ENCODE measurements at regions not wholly inside any gene's neighbourhood (a gene's known extent, or its start where the extent isn't known, plus 50 kb on each side); places are given as distances from the start of the nearest gene placed in this dataset.

DNA sequence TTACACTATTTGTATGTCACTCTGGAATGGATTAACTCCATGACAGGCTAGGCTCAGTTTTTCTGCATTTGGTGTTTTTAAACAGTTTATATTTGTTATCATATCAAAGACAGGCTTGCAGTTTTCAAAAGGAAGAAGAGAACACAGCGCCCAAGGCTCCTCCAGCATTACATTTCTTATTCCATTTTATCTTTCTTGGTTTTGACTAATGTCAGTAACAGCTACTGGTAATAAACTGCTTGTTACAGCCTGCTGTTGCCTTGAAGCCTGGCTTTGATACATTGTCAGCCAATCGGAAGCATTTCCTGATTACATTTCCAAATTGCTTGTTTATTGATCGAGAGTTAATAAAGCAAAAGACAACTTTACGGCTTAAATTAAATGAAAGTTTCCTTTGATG lies 166.0 kb upstream of the MDFIC start:
- no peak for DNase-seq (ENCODE audit: low read depth in 2 of 2)

DNA sequence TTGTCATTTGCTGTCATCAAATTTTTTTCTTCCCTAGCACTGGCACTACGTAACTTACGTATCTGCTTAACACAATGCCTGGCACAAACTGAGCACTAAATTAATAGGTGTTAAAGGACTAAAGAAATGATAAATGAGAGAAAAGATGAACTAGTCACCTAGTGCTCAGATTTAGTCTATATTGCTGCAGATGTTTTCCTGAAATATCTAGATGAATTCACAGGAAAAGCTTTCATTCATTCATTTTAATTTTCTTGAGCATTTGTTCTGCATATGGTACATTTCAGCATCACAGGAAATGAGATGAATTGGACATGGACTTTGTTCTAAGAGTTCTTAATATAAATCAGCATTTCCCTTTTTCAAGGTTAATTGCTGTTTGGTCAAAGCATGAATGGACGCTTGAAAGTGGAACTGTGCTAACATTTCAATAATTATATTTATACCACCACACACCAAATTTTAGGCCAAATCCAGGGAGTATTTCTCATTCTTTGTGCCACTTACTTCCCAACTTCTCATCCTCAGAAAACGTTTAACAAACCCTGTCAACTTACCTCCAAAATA lies 163.2 kb upstream of the MDFIC start:
- no peak for DNase-seq (ENCODE audit: low read depth in 2 of 2)

DNA sequence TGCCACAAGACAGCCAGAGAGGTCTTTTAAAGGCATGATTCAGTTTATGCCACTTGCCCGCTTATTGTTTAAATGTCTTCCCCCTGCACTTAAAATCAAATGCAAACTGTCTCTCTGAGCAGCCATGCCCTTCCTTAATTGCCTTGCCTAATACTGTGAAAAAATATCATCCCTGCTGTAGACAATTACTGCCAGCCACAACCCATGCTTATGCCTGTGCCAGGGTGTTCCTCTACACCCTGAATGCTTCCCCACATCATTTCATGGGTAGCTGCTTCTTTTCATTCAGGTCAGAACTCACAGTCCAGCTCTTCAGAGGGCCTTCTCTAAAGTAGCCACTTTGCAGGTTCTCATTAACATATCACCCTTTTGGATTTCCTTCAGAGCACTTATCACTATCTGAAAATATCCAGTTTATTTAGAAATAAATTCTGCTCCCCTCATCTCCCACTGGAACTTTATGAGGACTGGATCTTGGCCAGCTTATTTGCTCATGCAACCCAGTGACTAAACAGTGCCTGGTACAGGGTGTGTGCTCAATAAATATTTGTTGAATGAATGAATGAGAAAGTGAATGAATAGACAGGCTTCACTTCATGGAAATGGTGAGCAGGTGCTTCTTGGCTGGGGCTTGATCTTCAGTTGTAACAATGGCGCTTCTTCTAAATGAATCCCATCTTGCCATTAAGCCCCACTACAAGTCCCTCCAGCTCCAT lies 162.4 kb upstream of the MDFIC start:
- no peak for DNase-seq (ENCODE audit: low read depth in 2 of 2)

DNA sequence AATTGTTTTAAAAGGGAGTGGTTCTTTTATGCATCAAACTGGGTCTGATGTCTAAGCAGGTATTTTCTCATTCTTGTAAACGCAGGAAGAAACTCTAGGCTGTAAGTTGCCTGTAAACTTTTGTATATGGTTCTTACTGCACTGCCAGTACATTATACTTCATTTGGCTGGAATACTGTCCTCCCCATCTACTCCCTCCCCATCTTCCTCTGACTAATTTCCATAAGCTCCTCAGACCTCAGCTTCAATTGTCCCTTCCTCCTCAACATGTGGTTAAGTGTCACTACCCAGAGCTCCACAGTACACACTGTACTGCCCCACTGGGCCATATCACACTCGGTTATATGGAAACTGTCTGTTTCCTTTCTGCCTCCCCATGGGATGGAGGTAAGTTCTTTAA lies 161.4 kb upstream of the MDFIC start:
- DNase-seq (ENCODE audit: low read depth in 2 of 2), result no peak

DNA sequence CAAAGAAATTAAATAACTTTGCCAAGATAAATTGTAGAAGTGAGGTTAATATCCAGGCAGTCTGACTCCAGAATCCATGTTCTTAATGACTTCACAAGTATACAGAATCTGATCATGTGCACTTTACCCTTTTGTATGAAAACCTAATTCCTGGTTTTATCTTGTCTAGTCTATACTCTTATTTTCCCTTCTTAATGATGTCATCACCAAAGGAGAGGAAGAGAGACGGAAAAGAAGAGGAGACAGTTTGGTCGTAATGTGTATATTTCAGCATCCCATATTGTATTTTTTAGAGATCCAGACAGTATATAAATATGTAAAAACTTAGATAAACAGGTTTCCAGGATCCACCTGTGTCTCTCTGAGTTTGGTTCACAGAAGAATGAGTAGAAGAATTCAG lies 159.9 kb upstream of the MDFIC start:
- no peak for DNase-seq (ENCODE audit: low read depth in 2 of 2)

DNA sequence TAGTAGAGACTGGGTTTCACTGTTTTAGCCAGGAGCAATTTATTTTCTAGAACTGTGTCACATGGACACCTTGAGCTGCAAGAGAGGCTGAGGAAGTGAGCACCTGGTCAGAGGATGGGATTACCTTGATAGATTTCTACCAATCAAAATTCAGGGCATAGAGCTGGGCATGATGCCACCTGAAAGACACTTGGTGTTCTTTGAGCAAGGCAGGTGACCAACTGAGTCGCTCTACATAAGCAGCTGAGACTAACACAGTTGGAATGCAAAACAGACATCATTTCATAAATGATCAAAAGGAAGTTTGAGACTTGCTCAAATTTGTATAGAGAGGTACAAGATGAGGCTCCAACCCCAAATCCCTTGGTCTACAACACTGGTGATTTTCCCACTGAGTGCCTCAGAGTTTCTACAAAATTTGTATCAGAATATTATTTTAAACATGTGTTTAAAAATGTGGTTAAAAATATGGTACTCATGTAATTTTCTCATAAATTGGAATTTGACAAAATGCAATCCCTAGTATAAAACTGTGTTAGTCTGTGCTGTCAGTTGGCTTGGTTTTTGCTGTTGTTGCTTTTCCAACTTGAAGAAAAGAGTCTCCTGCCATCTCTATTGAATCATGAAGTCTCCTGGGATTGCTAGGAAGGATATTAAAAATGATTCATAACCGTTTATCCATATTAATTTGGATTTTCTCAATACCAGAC lies 156.4 kb upstream of the MDFIC start:
- DNase-seq (ENCODE audit: low read depth in 2 of 2), result no peak

DNA sequence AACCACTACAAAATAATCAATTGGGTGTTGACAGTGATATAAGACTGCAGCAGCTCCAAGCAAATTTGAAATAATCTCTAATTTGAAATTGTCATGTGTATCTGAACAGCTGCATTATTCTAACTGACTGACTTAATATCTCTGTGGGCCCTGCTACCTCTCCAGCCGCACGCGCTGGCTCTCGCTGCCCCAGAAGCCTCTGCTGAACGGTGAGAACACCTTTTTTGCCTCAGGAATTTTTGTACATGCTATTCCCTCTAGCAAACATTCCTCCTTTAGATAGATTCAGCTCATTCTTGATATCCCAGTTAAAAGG lies 155.9 kb upstream of the MDFIC start:
- no peak for DNase-seq (ENCODE audit: low read depth in 2 of 2)

DNA sequence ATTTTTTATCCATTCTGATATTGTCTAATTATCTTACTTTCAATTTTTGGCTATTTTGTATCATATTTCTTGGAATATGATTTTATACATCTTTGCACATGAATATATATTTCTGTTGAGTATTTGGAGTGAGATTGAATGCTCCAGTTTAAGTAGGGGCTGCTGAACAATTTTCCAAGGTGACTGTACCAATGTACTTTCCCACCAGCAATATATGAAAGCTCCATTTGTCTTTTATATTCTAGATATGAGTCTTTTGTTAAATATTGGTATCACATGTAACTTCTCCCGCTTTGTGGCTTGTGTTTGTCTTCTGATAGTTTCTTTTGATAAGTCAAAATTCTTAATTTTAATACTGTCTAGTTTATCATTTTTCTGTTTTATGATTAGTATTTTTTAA lies 144.6 kb upstream of the MDFIC start:
- DNase-seq (ENCODE audit: low read depth in 2 of 2), result no peak

DNA sequence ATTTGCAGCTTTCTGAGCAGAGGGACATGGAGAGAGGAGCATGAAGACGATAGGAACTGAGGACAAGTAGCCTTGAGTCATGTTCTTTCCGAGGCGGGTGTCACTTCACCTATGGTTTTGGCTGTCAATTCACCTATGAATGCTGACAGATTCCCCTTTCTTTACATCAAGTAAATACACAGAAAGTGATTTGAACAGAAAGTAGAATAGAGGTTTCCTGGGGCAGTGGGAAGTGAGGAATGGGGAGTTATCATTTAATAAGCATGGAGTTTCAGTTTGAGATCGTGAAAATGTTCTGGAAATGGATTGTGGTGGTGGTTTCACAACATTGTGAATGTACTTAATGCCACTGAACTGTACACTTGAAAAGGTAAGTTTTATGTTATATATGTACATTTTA lies 138.4 kb upstream of the MDFIC start:
- no peak for DNase-seq (ENCODE audit: low read depth in 2 of 2)

DNA sequence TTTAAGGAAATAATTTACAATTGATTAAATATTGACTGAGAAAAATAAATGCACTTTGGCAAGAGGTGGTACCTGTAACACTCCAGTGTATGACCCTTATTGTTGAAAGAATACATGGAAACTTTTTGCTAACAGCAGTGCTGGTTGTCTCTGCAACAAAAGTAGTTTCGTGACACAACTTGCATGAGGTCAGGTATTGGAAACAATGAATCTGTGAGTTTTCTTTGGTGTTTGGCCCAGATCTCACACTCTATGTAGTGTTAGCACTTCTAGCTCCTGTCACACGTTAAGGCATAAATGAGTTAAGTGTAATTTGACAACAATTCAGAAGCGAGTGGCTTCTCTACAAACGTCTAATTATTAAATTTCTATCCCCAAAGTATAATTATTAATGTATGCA lies 137.7 kb upstream of the MDFIC start:
- no peak for DNase-seq (ENCODE audit: low read depth in 2 of 2)

DNA sequence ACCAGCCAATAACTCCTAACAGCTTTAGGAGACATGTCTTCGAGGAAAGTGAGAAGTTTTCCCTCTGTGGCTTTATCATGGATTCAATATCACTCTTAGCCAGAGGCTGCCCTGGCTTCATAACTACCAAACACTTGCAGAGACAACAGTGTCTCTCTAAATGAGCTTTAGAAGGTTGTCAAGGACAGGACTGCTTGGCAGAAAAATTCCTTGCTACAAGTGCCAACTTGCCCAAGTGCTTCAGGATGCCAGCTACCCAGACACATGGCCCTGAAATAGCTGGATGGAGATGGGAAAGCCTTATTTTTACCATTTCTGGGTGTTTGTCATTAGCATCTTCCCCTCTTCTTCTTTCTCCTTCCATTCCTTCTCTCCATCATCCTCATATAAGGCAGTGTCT lies 137.1 kb upstream of the MDFIC start:
- DNase-seq (ENCODE audit: low read depth in 2 of 2), result no peak

DNA sequence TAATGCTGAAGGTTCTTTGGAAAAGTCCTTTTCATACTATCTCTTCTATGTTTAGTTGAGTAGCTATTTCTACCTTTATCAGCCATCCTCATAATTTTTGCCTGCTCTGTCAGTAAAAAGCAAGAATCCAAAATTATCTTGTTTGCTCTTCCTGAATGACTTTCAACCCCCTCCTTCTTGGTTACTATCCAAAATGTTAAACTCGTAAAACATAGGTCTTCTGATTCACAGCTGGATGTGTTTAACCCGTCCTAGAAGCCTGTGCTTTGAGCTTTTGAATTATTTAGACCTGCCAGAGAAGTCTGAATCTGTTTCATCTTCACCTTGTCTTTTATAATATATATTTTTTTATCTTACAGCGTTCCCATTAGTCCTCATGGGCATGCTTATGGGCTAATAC lies 136.4 kb upstream of the MDFIC start:
- DNase-seq (ENCODE audit: low read depth in 2 of 2), result no peak

DNA sequence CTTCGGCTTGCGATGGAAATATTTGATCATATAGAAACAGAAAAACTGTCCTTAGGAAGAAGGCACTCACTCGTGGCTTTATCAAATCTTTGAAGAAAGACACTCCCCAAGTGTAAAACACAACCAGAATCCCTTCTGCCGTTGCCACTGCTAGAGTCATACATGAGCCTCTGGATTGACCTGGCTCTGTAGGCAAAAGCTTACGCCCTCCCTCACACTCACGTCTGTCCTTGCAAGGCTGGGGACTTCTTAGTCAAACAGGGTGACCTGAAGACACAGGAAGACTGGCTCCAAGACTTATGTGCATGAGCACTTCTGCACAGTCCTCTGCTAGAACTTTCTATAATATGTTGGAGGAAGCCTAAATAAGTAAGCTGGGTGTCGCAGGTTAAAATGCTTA lies 135.4 kb upstream of the MDFIC start:
- no peak for DNase-seq (ENCODE audit: low read depth in 2 of 2)

DNA sequence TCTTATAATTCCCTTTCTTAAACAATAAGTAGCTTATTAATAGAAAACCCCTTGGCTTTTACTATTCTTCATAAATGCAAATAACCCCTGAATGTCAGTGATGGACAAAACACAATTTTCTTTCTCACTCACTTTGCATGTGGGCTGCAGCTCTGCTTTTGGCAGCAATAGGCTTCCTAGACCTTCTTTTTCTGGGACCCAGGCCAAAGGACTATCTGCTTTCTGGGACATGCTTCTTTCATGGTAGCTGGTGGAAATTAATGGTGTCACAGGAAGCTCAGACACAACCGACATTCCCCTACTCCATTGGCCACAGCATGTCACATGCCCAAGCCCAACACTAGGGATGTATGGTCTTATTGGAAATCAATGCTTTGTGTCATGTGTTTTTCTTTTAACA lies 134.3 kb upstream of the MDFIC start:
- no peak for DNase-seq (ENCODE audit: low read depth in 2 of 2)

DNA sequence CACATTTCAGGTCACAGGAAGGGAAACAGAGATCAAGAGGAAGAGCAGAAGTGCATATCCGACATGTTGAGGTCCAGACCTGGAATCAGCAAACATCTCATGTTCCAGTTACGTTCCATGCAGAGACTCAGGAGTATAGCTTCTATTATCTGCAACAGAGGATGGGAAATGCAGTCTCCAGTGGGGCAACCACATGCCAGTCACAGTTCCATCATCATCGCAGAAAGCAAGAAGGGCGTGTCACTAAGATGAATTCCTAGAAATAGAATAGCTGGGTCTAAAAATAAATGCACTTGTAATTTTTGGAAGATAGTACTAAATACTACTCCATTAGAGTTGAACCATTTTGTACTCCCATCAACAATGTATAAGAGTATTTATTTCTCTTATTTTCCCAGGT lies 133.2 kb upstream of the MDFIC start:
- DNase-seq (ENCODE audit: low read depth in 2 of 2), result no peak

DNA sequence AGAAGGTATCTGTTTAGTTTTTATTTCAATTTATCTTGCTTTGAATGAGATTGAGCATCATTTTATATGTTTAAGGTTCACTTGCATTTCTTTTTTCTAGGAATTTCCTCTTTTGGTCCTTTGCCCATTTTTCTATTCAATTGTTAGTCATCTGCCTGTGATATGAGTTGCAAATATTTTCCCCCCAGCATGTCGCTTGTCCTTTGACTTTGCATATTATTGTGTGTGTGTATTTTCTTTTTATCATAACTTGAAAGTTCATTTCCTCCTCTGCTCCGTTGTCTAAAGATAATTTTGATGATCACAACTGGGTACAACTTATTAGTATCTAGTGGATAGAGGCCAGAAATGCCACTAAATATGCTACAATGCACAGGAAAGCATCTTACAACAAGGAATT lies 132.7 kb upstream of the MDFIC start:
- no peak for DNase-seq (ENCODE audit: low read depth in 2 of 2)

DNA sequence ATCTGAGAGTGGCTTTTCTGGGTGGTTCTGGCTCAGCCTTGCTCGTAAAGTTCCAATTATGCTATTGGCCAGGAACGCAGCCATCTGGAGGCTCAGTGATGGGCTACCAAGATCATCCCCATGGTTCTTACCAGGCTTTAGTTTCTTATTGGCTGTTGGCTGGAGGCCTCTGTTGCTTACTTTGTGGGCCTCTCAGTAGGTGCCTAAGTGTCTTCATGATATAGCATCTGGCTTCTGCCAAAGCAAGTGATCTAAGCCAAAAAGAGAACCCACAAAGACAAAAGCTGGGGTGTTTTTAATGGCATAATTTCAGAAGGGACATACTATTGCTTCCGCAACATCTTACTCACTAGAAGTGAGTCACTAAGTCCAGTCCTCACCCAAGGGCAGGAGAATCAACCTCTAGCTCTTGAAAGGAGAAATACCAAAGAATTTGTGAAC lies 132.0 kb upstream of the MDFIC start:
- no peak for DNase-seq (ENCODE audit: low read depth in 2 of 2)

DNA sequence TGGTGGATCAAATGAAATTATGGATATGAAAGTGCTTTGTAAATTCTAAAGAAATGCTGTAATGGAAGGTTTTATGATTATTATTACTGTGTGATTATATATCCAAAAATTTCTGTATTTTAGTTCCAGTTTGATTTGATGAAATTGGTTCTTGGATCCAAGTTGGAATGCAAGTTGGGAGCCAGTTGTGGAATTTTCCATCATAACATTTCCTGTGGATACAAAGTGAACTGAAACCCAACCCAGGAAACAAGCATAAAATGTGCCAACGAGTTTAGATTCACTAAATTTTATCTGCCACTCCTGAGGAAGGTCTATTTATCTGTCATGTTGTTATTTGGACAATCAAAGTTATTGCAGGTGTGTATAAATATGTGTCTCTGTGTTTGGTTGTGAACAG lies 131.4 kb upstream of the MDFIC start:
- DNase-seq (ENCODE audit: low read depth in 2 of 2), result no peak

DNA sequence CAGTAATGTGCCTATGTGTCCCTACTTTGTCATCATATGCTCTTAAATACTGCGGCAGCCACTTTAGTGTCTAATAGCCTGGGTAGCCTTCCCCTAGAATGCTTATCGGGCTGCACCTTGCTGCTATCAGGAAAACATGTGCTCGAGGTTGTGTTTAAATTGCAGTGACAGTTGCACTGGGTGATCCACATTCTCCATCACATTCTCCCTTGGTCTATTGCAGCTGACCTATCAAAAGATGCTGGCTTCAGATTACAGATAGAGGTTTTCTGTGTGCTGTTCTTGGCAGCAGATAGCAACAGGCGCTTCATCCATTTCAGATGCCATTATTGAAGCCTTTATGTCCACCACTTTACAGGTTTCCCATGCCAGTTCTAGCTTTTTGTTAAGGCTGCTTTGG lies 130.1 kb upstream of the MDFIC start:
- no peak for DNase-seq (ENCODE audit: low read depth in 2 of 2)

DNA sequence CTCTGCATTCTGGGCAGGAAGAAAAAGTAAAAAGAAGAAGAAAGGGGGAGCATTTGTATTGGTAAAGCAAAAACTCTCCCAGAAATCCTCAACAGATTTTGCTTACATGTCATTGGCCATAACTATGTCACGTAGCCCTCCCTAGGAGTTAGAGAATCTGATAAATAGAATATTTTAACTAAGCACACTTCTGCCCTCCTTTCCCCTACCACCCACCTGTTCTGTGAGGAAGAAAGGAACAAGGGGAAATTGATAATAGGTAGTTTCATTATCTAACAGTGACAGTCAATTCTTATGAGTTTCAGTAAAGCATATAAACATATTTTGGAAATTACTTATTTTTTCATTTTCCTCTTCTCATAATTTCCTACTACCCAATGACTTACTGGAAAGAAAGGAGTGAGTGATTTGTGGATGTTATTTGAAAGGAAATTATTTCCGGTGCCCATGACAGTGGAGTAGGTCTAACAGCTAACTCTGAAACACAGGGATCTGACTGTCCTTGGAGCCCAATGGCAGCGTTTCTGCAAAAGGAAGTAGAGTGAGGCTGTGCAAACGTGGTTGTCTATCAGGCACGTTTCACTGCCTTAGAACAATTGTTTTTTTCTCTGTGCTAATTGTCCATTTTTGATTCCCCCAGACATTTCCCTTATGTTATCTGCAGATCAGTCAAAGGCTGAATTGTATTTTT lies 128.6 kb upstream of the MDFIC start:
- DNase-seq (ENCODE audit: low read depth in 2 of 2), result no peak

DNA sequence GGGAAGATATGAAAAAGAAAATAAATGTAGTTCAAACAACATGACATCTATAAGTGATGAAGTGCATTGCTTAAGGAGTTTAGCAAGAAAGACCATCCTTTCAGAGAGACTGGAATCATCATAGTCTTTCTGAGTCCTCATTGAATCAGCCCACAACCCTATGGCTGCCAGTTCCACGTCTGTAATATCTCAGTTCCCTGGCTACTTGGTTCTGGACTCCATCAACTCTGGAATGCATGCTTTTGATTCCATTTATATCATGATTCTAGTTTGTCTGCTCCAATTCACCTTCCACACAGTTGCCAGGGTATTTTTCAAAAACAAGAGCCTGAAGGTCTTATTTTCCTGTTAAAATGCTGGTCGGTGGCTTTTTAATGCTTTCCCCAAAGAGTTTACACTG lies 126.4 kb upstream of the MDFIC start:
- DNase-seq (ENCODE audit: low read depth in 2 of 2), result no peak

DNA sequence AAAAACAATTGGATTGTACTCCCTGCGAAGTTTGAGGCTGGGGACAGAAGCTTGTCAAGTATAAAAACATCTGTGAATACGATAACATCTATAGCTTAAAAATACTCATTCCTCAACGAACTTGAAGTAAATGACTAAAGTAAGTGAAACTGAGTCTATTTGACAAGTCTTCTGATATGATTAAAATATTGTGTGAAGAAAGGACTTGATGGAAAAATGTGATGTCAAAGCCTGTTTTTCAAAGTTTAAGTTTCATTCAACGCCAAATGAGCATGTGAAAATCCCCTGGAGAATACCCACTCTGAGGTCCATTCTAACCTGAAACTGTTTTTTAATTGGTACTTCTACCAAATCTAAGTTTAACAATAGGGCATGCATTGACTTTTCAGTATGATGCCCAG lies 122.3 kb upstream of the MDFIC start:
- no peak for DNase-seq (ENCODE audit: low read depth in 2 of 2)

DNA sequence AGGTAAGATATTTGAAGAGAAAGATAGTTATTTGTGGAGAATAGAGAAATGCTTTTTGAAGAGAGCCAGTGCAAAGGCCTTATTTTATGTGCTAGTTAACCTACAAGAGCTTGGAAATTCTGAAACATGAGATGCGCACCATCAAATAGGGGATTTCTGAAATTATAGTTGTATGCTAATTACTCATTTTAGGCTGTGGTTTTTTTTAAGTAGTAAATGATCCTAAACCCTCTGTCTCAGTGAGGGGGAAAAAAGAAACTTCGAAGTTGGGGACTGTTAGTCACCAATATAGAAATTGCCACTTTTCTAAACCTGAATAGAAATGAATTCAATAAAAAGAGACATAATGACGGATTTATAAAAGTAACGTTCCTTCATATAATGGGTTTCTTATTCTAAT lies 119.3 kb upstream of the MDFIC start:
- DNase-seq (ENCODE audit: low read depth in 2 of 2), result no peak

All from stimulated activated CD8-positive, alpha-beta memory T cell treated with anti-CD3 and anti-CD28 coated beads, Interleukin-2, amount 100 ng/mL, for 1 hour (primary cell).